HG03378 (cell line): ENCODE measurements at regions not wholly inside any gene's neighbourhood (a gene's known extent, or its start where the extent isn't known, plus 50 kb on each side); places are given as distances from the start of the nearest gene placed in this dataset.
"Not testable (repeated sequence)": the region's sequence is repeated elsewhere in the genome, so short reads cannot be mapped to it uniquely, and the experiment has no call there.

Experiments
- ATAC-seq: cut with Tn5 transposase; IDR thresholded peaks from one replicate; pipeline ENCODE4 v1.9.1; 2021; ENCODE audit warnings: mild to moderate bottlenecking, moderate library complexity; ENCODE audit not compliant: unreplicated experiment

- ATAC-seq, result no peak
Observed at GRCh38 chr3:103829723-103830326, 1395.0 kb downstream of the ZPLD1 start.

DNA sequence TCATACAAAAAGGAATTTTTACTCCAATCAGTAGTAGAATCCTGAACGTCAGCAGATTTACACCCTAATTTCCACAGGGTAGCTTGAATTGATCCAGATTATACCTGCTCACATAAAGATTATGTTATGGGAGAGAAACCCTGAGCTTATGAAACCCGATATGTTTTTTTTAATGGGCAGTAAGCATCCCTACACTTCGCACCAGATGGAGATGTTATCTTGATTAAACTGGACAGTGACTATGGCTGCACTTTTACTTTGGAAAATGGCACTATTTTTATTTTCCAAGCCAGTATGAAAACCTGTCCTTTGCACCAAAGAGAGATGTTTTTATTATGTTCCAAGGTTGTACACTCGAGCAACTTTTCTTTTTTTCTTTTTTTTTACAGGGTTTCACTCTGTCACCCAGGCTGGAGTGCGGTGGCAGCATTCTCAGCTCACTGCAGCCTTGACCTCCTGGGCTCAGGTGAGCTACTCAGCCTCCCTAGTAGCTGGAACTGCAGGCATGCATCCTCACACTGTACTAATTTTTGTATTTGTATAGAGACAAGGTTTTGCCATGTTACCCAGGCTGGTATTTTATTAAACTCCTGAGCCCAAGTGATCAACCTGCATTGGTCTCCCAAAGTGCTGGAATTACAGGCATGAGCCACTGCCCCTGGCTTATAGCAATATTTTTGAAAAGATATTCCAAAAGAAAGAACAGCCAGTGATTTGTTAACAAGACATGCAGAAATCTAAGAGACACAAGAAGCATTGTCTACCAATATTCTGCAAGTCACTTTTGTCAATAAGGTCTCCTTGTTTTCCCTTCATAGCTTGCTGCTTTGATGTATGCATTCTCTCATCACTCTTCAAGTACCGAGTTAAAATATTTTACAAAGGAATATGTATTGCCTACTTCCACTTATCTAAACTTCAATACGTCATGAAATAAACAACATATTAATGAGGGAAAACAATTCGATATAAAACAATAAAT lies 1412.6 kb downstream of the ZPLD1 start:
- no peak for ATAC-seq

DNA sequence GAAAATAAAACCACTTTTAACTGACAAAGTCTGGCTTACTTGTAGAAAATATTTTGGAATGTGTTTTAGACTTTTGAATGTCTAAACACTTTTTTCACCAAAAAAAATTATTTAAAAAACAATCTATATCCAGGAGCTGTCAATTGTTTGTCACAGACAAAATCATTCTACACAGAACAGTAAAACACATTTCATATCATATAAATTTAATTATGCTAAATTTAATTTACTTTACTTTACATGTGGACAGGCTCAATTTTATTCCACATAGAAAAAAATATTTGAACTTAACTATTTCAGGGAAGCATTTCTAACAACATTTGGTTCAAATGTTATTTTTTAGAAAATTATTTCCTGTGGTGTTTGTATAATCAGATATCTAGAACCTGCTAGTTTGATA lies 1417.0 kb downstream of the ZPLD1 start:
- no peak for ATAC-seq

GRCh38 chr3:103862415-103862814 lies 1427.6 kb downstream of the ZPLD1 start:
- ATAC-seq, result no peak

- ATAC-seq, result no peak
Observed at GRCh38 chr3:103863381-103863780, 1428.6 kb downstream of the ZPLD1 start.

DNA sequence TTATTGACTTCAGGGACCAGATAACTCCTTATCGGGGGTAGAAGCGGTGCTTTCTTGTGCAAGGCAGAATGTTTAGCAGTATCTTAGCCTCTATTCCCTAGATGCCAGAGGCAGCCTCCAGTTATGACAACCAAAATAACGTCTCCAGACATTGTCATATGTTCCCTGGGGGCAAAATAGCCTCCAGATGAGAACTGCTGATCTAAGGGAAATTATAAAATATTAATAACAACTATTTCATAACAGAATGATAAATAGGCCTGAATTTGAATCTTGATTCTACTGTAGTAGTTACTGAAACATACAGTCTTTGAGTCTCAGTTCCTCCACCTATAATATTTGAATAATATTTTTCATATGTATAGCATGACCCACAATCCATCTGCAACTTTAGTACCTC lies 1431.3 kb downstream of the ZPLD1 start:
- ATAC-seq, result no peak

DNA sequence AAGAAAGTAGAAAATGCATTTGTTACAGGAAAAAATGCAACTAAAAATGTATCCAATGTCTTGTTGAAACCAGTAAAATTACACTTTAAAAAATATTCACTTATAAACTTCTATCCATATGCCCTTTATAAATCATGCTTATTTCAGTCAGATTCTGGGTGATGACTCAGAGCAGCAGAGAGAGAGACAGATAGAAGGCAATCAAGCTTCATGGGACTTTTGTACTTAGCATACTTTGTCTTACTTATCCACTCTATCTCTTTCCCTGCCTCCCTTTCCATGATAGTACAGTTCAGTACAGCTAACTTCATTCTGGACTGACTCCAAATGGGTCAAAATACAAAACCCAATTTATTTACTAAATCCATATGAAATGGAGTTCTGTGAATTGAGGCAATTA lies 1438.2 kb downstream of the ZPLD1 start:
- no peak for ATAC-seq

DNA sequence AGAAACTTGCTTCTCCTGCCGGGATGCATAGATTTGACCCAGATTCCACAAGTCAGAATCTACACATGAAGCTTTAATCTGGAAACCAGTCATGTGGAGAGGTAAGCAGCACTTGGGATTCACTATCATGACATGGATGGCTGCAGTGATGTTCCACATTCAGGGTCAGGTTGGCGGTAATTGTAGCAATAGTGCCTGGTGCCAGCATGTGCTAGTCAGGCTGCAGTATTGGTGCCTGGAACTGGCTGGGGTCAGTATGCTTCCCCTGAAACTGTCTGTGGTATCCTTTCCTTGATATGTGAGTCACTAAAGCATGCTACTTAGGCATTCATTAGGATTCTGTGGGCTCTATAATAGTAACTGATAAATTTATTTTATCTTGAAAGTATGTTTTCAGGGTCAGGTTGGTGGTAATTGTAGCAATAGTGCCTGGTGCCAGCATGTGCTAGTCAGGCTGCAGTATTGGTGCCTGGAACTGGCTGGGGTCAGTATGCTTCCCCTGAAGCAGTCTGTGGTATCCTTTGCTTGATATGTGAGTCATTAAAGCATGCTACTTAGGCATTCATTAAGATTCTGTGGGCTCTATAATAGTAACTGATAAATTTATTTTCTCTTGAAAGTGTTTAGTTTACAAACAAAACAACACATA lies 1439.2 kb downstream of the ZPLD1 start:
- ATAC-seq, result no peak

- not testable (repeated sequence) for ATAC-seq
Observed at GRCh38 chr3:103881809-103882208, 1447.0 kb downstream of the ZPLD1 start.

GRCh38 chr3:103889675-103890074 lies 1454.9 kb downstream of the ZPLD1 start:
- no peak for ATAC-seq

DNA sequence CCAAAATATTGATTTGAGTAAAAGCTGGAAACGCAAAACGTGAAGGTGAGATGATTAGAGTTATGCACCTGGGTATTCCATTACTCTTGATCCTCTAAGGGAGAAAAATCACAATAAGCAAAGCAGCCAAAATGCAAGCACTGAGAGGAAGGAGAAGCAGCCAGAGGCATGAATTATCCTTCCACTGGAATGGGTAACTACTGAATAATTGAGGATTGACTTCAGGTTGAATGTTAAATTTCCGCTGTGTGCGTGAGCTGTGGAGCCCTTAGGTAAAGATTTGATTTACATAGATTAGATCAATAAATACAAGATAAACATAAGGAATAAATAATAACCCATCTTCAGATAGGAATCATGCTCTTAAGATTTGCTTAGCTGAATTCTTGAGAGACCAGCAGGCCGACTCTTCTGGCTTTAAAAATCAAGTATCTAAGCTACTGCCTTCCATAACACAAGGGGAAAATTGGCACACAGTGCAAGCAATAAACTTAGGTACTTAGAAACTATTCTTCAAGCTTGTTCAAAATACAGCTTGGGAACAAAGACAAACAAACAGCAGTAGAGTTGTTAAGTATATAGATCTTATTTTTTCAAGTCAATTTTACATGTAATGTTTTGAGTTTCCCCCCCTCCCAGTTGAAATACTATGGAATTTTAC lies 1459.5 kb downstream of the ZPLD1 start:
- ATAC-seq, result no peak

- ATAC-seq, result no peak
Observed at GRCh38 chr3:103899328-103899727, 1464.5 kb downstream of the ZPLD1 start.

DNA sequence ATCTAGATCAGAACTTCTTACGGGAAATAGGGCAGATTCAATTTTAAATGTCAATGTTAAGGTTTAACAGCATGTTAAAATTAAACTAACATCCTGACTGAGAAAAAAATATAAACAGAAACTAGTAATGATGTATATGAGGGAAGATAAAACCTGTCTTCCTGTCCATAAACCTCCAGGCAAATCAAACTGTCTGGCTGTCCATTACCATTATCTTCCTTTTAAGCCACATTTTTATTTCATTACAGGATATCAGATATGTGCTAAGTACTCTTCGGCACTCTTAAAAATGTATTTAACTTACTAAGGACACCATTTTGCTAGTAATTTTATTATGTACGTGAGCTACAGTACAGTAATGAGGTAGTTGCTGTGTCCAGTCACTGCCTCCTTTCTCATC lies 1461.7 kb upstream of the ALCAM start:
- no peak for ATAC-seq

DNA sequence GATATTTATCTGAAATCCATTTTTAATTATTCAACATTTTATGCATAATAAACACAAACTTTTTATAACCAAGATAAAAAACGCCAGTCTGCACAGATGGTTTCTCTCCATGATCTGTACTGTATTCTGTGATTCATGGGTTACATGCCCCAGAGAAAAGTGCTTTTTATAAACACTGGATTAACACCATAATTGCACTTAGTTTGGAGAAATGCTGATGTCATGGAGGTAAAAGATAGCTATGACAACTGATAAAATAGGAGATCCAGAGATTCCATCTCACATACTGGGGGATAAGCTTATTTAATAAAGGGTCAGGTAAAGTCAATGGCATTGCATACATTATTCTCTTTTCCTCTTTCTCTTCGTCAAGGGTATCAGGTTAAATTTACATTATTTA lies 1460.4 kb upstream of the ALCAM start:
- no peak for ATAC-seq

DNA sequence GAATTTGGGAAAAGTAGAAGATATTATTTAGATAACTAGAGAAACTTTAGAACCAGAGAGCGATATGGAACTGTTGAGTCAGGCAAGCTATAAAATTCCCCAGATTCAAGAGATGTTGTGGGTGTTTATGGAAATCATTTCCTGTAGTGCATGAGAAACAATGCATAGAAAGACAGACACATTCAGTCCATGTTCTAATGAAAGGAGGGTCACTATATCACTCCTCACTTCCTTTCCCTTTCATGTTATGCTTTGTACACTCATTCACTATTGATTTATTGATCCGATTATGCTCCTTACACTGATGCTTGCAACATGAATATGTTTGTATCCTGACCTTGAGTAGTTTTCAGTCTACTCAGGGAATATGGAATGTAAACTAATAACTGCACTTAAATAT lies 1459.9 kb upstream of the ALCAM start:
- no peak for ATAC-seq

GRCh38 chr3:103907567-103907966 lies 1459.1 kb upstream of the ALCAM start:
- ATAC-seq, result no peak

DNA sequence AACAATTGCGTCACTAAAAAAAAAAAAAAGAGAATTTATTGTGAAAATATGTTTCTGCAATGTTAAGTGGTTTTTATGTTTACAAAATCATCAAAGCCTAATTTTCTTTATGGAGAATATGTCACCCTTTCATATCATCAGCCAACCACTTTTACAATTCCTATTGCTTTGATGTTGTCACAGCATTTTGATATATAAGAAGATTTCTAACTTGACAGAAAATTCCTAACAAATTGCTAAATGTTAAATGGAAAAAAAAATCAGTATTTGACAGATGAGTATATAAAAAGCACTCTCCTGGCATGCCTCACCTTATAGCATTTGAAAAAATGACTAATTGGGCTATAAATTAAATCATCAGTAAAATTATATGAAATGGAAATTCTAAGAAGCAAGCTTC lies 1457.3 kb upstream of the ALCAM start:
- ATAC-seq, result no peak

DNA sequence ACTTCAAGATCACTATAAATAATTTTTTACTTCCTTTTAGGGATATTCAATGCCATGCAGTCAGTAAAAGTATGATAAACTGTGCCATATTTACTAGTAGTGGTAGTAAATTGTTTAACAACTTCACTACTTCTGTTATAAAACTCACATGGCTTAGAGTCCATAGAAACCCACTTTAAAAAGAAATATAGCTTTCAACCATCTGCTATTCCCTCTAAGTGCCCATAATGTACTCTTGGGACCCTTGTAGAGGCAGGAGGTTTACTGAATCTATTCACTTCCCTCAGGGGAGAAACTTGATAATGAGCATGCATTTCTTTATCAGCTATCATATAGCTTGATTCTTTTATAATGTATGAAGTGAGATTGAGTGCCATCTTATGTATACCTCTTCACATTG lies 1448.4 kb upstream of the ALCAM start:
- no peak for ATAC-seq

DNA sequence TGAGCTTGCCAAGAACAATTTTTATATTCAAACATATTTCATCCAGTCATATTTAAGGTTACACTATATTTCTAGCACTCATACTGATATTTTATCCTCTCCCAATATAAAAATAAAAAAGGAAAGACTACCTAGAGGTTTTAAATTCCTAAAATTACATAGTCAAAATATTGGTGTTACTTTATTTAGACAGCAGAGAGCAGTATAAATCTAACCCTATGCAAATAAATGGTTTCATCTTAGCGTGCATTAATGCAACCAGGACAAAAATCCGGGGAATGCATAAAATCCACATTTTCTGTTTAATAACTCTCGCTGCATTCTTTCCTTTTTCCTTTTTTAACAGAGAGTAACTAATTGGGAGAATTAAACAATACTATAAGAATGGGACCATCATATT lies 1447.4 kb upstream of the ALCAM start:
- no peak for ATAC-seq

DNA sequence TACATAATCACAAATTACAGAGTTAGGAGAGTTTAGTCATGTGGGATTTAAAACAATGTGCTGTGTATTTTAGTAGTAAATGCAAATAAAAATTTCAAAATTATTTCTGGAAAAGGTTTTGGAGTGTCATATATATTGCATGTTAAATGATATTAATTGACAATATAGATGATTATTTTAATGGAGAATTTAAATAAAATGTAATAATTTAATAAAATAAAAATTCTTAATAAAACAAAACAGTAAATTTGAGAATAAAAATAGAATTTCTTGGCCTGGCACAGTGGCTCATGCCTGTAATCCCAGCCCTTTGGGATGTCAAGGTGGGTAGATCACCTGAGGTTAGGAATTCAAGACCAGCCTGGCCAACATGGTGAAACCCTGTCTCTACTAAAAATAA lies 1442.8 kb upstream of the ALCAM start:
- no peak for ATAC-seq

DNA sequence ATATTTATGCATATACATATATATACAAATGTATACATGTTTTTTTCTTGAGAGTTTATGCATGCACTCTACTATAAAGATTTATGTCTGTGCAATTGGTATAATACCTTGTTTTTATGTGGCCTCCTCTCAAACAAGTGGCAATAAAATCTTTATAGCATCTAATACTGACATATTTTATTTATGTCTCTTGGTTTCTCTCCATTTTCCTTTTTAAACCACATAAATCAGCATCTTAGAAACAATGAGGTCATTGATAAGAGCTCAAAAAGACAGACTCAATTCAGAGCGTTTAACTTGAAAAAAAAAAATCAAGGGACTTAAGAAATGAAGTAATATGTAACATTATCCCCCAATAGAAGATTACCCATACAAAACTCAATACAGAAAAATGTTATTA lies 1442.2 kb upstream of the ALCAM start:
- no peak for ATAC-seq
